ENCODE measurements at regions not wholly inside any gene's neighbourhood (a gene's known extent, or its start where the extent isn't known, plus 50 kb on each side); places are given as distances from the start of the nearest gene placed in this dataset.

DNA sequence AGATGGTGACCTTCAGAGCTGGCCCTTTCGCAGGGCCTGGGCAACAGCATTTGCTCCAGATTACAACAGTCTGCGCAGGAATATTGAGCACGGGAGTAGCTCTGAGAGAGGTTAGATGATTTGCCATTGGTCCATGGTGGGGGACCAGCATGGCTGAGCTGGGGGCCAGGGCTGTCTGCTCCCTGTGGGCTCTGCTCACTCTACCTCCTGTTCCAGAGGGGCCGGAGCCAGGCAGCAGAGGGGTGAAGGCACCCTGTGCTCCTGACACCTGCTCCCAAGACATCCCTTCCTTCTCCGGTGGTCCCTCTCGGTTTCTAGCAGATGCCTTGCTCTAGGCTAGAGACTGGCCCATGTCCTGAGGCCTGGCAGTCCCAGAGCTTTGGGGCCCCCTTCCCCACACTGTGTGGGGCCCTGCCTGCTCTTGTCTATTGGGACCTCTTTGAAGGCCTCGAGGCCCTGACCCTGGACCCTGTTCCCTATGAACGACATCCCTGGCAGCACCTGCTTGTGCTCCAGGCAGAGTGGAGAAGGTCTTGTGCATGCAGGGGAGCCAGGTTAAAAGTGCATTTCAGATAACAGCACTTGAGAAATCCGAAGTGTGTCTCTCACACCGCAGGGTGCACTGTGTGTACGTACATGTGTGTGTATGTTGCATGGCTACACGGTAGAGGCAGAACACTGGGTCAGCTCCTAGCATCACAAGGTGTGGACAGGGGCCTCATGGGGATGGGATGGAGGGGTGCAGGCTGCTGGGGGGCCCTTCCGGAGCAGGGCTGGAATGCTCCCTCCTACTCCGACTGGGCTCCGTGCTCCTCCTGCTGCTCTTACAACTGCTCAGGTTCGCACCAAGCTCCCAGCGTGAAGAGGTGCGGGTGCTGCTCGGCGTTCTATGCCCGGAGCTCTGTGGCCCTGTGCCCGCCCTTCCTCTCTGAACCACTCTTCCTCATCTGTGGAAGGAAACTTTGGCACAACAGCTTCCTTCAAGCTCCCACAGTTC, 123.3 kb upstream of the B3GAT1 start:
- TF ChIP-seq, protein P1, sequence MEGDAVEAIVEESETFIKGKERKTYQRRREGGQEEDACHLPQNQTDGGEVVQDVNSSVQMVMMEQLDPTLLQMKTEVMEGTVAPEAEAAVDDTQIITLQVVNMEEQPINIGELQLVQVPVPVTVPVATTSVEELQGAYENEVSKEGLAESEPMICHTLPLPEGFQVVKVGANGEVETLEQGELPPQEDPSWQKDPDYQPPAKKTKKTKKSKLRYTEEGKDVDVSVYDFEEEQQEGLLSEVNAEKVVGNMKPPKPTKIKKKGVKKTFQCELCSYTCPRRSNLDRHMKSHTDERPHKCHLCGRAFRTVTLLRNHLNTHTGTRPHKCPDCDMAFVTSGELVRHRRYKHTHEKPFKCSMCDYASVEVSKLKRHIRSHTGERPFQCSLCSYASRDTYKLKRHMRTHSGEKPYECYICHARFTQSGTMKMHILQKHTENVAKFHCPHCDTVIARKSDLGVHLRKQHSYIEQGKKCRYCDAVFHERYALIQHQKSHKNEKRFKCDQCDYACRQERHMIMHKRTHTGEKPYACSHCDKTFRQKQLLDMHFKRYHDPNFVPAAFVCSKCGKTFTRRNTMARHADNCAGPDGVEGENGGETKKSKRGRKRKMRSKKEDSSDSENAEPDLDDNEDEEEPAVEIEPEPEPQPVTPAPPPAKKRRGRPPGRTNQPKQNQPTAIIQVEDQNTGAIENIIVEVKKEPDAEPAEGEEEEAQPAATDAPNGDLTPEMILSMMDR (IDR thresholded peaks at IDR 0.05): no peak
- no peak for TF ChIP-seq EZH2 (IDR thresholded peaks at IDR 0.05; ENCODE audit: borderline replicate concordance, insufficient read depth, low read depth, low read length, poor library complexity, severe bottlenecking)
